BE2C (cell line): ENCODE measurements at regions not wholly inside any gene's neighbourhood (a gene's known extent, or its start where the extent isn't known, plus 50 kb on each side); places are given as distances from the start of the nearest gene placed in this dataset.

Source experiments
- DNase-seq: peaks from one replicate; pipeline ENCODE4 v3.0.0-alpha.2; 2020
- H3K27me3 ChIP-seq: fragments of 250-450 bp; sonication (Bioruptor Pico); 2 replicates; pipeline ENCODE4 v1.5.1; 2020; ENCODE audit warnings: mild to moderate bottlenecking
- H3K36me3 ChIP-seq: fragments of 250-450 bp; sonication (Bioruptor Pico); 2 replicates; pipeline ENCODE4 v1.5.1; 2020; ENCODE audit warnings: mild to moderate bottlenecking
- H3K4me1 ChIP-seq: fragments of 250-450 bp; sonication (Bioruptor Pico); 2 replicates; pipeline ENCODE4 v1.5.1; 2020
- H3K4me3 ChIP-seq: 2 replicates; pipeline ENCODE4 v1.5.1; 2011; ENCODE audit warnings: low read depth, low read length
- H3K9me3 ChIP-seq: fragments of 250-450 bp; sonication (Bioruptor Pico); 2 replicates; pipeline ENCODE4 v1.5.1; 2020
- TF ChIP-seq, protein P1 (sequence below): IDR thresholded peaks from 2 replicates; pipeline ENCODE4 v1.5.1; 2012; ENCODE audit warnings: mild to moderate bottlenecking, low read depth, low read length

DNA sequence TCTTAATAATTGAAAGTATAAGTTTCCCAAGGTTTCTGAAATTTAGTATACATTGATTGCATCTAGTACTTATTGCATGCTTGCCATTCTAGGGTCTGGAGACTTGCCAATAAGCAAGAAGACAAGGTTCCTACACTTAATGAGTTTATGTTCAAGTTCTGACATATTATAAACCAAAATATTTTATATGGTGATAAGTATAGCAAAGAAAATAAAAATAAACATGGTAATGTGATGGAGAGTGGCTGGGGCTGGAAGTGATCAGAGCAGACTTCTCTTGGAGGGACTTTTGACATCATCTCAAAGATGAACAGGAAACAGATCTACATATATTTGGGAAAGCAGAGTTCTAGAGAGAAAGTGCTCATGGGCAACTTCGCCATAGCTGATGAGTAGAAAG, 119.5 kb upstream of the EPHA4 start:
- no peak for DNase-seq
- Histone ChIP-seq H3K36me3 (no peaks in the 10 kb centered on the region), H3K9me3 (no peaks in the 10 kb centered on the region), H3K27me3 (no peaks in the 10 kb centered on the region), H3K4me1 (no peaks in the 10 kb centered on the region), H3K4me3 (no peak overlapping the region)
- TF ChIP-seq, protein P1, sequence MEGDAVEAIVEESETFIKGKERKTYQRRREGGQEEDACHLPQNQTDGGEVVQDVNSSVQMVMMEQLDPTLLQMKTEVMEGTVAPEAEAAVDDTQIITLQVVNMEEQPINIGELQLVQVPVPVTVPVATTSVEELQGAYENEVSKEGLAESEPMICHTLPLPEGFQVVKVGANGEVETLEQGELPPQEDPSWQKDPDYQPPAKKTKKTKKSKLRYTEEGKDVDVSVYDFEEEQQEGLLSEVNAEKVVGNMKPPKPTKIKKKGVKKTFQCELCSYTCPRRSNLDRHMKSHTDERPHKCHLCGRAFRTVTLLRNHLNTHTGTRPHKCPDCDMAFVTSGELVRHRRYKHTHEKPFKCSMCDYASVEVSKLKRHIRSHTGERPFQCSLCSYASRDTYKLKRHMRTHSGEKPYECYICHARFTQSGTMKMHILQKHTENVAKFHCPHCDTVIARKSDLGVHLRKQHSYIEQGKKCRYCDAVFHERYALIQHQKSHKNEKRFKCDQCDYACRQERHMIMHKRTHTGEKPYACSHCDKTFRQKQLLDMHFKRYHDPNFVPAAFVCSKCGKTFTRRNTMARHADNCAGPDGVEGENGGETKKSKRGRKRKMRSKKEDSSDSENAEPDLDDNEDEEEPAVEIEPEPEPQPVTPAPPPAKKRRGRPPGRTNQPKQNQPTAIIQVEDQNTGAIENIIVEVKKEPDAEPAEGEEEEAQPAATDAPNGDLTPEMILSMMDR: no peak

DNA sequence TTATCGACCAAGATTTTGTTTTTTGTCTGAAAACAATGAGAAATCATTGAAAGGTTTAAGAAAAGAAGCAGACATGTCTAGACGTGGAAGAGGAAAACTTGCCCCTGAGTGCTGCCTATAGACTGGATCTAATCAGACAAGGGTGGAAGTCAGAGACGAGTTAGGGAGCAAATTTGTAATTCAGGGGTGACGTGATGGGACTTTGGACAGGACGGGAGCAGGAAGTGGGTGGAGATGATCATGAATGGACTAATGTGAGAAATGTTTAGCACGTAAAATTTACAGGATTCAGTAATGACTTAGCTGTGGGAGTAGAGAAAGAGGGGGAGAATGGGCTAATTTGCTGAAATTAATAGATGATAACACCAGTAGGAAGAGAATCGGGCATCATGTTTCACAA, 117.0 kb upstream of the EPHA4 start:
- no peak overlapping the region for H3K4me3 ChIP-seq
- no peaks in the 10 kb centered on the region for H3K4me1 ChIP-seq
- no peak for DNase-seq
- no peaks in the 10 kb centered on the region for H3K9me3 ChIP-seq
- H3K36me3 ChIP-seq: no peaks in the 10 kb centered on the region
- no peaks in the 10 kb centered on the region for H3K27me3 ChIP-seq
- TF ChIP-seq, protein P1: no peak

DNA sequence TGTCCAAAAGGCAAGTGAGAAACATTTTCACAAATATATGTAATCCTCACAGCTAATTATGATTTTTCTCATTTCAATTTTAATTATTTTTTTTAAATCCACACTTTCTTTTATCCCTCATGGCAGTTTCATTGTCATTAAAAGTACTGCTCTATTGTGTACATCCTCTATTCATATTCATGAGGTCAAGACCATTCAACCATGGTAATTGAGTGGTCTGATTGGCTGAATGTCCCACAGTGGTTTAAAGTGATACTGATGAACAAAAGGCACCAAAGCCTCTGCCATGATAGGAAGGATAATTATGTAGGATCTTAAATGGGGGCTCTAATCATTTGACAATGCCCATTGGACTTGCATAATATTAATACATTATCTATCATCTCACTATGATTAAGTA, 108.4 kb upstream of the EPHA4 start:
- no peaks in the 10 kb centered on the region for H3K36me3 ChIP-seq
- H3K9me3 ChIP-seq: no peaks in the 10 kb centered on the region
- TF ChIP-seq, protein P1: no peak
- no peak overlapping the region for H3K4me3 ChIP-seq
- no peak for DNase-seq
- H3K4me1 ChIP-seq: no peaks in the 10 kb centered on the region
- H3K27me3 ChIP-seq: no peaks in the 10 kb centered on the region

DNA sequence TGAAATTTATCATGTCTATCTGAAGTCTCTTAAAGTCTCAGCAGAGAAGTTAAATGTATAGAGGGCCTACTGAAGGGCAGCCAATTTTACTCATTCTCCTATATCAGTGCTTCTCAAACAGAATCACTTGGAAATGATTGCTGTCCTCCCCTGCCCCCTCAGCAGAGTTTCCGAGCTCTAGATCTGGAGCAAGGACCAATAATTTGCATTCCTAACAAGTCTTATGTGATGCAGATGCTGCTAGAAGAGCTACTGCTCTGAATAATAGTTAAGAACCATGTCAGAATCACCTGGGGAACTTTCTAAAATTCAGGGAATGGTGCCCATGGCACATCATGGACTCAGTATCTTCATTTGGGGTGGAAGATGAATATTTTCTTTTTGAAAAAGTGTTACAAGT, 105.6 kb upstream of the EPHA4 start:
- no peaks in the 10 kb centered on the region for H3K9me3 ChIP-seq
- DNase-seq: no peak
- no peaks in the 10 kb centered on the region for H3K27me3 ChIP-seq
- no peaks in the 10 kb centered on the region for H3K4me1 ChIP-seq
- TF ChIP-seq, protein P1: no peak
- H3K36me3 ChIP-seq: no peaks in the 10 kb centered on the region
- no peak overlapping the region for H3K4me3 ChIP-seq

DNA sequence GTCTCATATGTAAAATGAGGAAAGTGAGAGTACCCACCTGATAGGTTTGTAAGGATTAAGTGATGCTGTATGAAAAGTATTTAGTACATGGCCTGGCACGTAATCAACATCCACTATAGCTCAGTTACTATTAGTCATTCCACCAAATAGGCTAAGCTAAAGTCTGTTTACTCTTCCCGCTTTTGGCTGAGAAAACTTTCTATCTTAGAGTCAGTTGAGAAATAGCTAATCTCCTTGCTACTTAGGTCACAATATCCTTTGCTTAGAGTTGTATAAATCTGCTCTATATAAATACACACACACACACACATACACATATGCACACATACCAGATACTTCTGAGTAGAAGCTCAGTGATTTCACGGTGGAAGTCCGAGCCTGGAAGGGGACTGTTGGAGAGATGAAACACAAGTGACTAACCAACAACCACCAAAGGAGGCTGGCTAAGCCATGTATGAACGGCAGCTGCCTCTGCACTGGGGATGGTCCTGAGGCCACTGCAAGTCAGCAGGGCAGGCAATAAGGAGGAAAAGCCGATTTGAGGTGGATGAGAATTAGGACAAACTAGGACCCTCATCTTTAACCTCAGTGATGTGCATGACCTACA, 104.6 kb upstream of the EPHA4 start:
- Histone ChIP-seq H3K9me3 (no peaks in the 10 kb centered on the region), H3K27me3 (no peaks in the 10 kb centered on the region), H3K4me3 (no peak overlapping the region), H3K4me1 (no peaks in the 10 kb centered on the region), H3K36me3 (no peaks in the 10 kb centered on the region)
- DNase-seq: no peak
- TF ChIP-seq, protein P1: no peak

DNA sequence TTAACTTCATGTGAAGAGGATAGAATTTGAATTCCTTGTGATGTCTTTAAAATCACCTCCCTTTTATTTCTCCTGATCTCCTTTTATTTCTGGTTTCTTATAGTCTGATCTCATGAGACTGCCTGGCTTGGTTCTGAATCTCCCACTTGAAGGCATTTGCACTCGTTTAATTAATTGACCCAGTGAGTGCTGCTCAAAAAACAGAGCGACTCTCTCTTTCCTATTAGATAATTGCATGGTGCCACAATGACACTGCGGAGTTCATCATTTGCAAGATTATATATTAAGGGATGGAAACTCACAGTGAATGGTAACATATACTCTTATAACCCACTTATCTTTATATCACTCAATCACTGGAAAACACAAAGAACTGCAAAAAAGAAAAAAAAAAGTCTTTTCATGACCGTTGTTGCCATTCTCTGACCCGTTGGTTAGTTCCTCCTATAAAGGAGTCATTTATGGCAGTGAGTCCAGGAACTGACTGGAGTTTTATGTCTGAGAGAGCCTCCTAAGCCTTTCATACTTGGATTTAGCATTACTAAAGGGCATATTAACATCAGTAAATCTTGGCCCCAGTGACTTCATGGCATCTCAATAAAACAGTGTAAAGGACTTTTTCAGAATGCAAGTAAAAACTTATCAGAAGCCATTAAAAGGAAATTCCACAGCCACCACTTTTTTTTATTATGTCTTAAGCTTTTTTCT, 103.3 kb upstream of the EPHA4 start:
- Histone ChIP-seq H3K4me1 (no peaks in the 10 kb centered on the region), H3K27me3 (no peaks in the 10 kb centered on the region), H3K36me3 (no peaks in the 10 kb centered on the region), H3K4me3 (no peak overlapping the region), H3K9me3 (no peaks in the 10 kb centered on the region)
- DNase-seq: no peak
- TF ChIP-seq, protein P1: no peak
